ENCODE measurements at regions not wholly inside any gene's neighbourhood (a gene's known extent, or its start where the extent isn't known, plus 50 kb on each side); places are given as distances from the start of the nearest gene placed in this dataset.

DNA sequence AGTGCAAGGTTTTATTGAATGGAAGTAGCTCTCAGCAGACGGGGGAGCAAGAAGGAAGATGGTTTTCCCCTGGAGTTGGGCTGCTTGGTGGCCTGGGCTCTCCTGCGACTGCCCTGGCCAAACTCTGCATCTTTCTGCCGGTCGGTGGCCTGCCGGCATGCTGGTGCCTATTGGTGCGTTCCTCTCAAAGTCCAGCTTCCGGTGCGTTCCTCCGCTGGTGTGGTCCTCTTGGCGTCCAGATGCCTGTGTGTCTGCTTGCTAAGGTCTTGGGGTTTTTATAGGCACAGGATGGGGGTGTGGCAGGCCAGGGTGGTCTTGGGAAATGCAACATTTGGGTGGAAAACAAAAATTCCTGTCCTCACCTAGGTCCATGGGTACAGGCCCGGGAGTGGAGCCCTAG lies 567.4 kb upstream of the CNTN5 start:
- H3K27me3 ChIP-seq (ENCODE audit: control insufficient read depth in 2 of 2, insufficient read depth in 2 of 2, low read length in 2 of 2), result no peaks in the 10 kb centered on the region
- POLR2A ChIA-PET, result no interaction called here
- no peak overlapping the region for H3K4me3 ChIP-seq
- intact Hi-C loops (cut with micrococcal nuclease) (no loop called here), in situ Hi-C loops (cut with MboI) (no loop called here)
- no peak overlapping the region for H3K9ac ChIP-seq (ENCODE audit: insufficient read depth in 1 of 2, low read depth in 2 of 2, low read length in 2 of 2)
- no peaks in the 10 kb centered on the region for H3K36me3 ChIP-seq (ENCODE audit: control insufficient read depth, insufficient read depth, low read length)
- BruUV-seq (replicated peaks), result no TSS peak
- TF ChIP-seq NEUROD1 (IDR thresholded peaks at IDR 0.05; ENCODE audit: borderline replicate concordance, low read depth, low read length, partially characterized antibody) (no peak), KAT8 (IDR thresholded peaks at IDR 0.05; ENCODE audit: low read depth) (no peak)
- H3K9me3 ChIP-seq (replicated peaks; ENCODE audit: control insufficient read depth, insufficient read depth, low read depth, low read length), result no peaks in the 10 kb centered on the region
- FAIRE-seq, result no peak
- H3K79me2 ChIP-seq (ENCODE audit: control insufficient read depth, insufficient read depth, low read length), result no peaks in the 10 kb centered on the region
- CTCF ChIA-PET (ENCODE audit: low intra/inter-chr PET ratio), result no interaction called here
- H3K9me1 ChIP-seq (ENCODE audit: control insufficient read depth, insufficient read depth, low read length), result no peaks in the 10 kb centered on the region
- H3K4me1 ChIP-seq (replicated peaks in 1 of 2; ENCODE audit: control insufficient read depth in 2 of 2, insufficient read depth in 2 of 2, low read length in 2 of 2), result no peaks in the 10 kb centered on the region; a peak in 1 of 5 replicates
- H2AFZ ChIP-seq (ENCODE audit: low read depth, low read length), result peak overlapping the region; percentile 12; the same call in 1 of the 2 replicates
- H4K20me1 ChIP-seq (replicated peaks; ENCODE audit: control insufficient read depth, insufficient read depth, low read length), result no peaks in the 10 kb centered on the region
- ATAC-seq, result no peak
- DNase-seq (ENCODE audit: extremely low read depth in 1 of 4, low spot score in 3 of 4), result no peak
- no peak overlapping the region for H3K27ac ChIP-seq (ENCODE audit: extremely low read depth, low read depth, low read length)
- WGBS (ENCODE audit: insufficient coverage, low coverage, missing lambda C conversion rate), result 35% methylated on average over 11 of the region's 11 CpGs
- H3K4me2 ChIP-seq (ENCODE audit: insufficient read depth, low read length), result no peak overlapping the region

DNA sequence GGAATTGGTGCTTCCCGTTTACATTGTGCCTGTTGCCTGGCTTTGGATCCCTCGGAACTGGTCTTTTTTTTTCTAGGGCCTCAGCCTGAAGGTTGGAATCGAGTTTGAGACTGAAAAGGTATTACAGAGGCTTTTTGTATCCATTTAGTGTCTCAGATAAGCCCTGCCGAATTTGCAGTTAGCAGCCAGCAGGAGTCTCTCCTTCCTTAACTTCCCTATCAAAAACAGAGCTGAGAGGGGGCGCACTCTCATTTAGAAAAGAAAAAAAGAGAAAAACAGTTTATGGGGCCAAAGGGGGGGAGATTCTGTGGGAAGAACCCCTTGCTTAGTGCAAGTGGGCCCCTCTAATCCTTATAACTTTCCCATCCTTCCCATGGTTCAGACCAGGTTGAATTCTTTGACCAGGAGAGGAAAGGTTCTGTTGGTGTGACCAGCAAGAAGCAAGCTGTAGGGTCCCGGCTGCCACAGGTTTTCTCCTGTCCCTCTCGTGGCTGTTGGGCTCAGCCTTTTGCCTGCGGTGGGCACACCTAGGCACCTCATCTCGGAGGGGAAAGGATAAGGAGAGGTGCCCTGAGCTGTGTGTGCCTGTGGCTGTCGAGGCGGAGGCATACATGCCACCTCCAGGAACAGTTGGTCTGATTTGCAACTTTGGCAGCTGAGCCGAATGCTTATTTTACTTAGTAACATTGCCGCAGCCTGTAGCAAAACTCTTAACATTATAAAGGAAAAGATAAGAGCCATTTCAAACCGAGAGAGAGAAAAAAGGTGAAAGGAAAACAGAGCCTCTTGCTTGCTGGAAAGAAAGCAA lies 565.0 kb upstream of the CNTN5 start:
- ChIA-PET CTCF (ENCODE audit: low intra/inter-chr PET ratio) (interaction anchor here (0.7 kb wide), 1 partner anchor 995 kb away, joined by 3 read pairs; no protein-coding TSS in a partner anchor), POLR2A (no interaction called here)
- intact Hi-C loops (cut with micrococcal nuclease), result loop anchor here (5.0 kb wide), 1 partner anchor 562 kb away; no protein-coding TSS in a partner anchor
- Histone ChIP-seq H3K9me1 (ENCODE audit: control insufficient read depth, insufficient read depth, low read length) (no peaks in the 10 kb centered on the region), H2AFZ (ENCODE audit: low read depth, low read length) (peak overlapping the region; percentile 76), H3K4me2 (ENCODE audit: insufficient read depth, low read length) (no peak overlapping the region), H3K9me3 (replicated peaks; ENCODE audit: control insufficient read depth, insufficient read depth, low read depth, low read length) (no peaks in the 10 kb centered on the region), H3K4me1 (replicated peaks in 1 of 2; ENCODE audit: control insufficient read depth in 2 of 2, insufficient read depth in 2 of 2, low read length in 2 of 2) (no peaks in the 10 kb centered on the region), H3K27me3 (ENCODE audit: control insufficient read depth in 2 of 2, insufficient read depth in 2 of 2, low read length in 2 of 2) (no peaks in the 10 kb centered on the region), H3K36me3 (ENCODE audit: control insufficient read depth, insufficient read depth, low read length) (no peaks in the 10 kb centered on the region), H3K27ac (ENCODE audit: extremely low read depth, low read depth, low read length) (no peak overlapping the region), H3K9ac (ENCODE audit: insufficient read depth in 1 of 2, low read depth in 2 of 2, low read length in 2 of 2) (no peak overlapping the region; a peak in 1 of 4 replicates), H3K79me2 (ENCODE audit: control insufficient read depth, insufficient read depth, low read length) (no peaks in the 10 kb centered on the region), H3K4me3 (no peak overlapping the region), H4K20me1 (replicated peaks; ENCODE audit: control insufficient read depth, insufficient read depth, low read length) (no peaks in the 10 kb centered on the region)
- WGBS (ENCODE audit: insufficient coverage, low coverage, missing lambda C conversion rate), result 15% methylated on average over 14 of the region's 14 CpGs
- DNase-seq (ENCODE audit: extremely low read depth in 1 of 4, low spot score in 3 of 4) (peak; percentile 8 to 26 (median 16)), FAIRE-seq (no peak), ATAC-seq (peak; percentile 79)
- BruUV-seq (replicated peaks), result no TSS peak
- in situ Hi-C loops (cut with MboI), result no loop called here
- TF ChIP-seq RAD21 (CRISPR knock-in tag; conservative IDR thresholded peaks at IDR 0.05 in 1 of 2, IDR thresholded peaks at IDR 0.05 in 1 of 2), result peak; percentile 17 to 69; a peak in 2 of 4 replicates
- no peak for TF ChIP-seq POLR2AphosphoS5 (IDR thresholded peaks at IDR 0.05; ENCODE audit: control insufficient read depth, insufficient read depth, low read depth, low read length)
- no peak for TF ChIP-seq ZNF76 (CRISPR knock-in tag; IDR thresholded peaks at IDR 0.05; ENCODE audit: borderline replicate concordance)
- TF ChIP-seq, protein P1, sequence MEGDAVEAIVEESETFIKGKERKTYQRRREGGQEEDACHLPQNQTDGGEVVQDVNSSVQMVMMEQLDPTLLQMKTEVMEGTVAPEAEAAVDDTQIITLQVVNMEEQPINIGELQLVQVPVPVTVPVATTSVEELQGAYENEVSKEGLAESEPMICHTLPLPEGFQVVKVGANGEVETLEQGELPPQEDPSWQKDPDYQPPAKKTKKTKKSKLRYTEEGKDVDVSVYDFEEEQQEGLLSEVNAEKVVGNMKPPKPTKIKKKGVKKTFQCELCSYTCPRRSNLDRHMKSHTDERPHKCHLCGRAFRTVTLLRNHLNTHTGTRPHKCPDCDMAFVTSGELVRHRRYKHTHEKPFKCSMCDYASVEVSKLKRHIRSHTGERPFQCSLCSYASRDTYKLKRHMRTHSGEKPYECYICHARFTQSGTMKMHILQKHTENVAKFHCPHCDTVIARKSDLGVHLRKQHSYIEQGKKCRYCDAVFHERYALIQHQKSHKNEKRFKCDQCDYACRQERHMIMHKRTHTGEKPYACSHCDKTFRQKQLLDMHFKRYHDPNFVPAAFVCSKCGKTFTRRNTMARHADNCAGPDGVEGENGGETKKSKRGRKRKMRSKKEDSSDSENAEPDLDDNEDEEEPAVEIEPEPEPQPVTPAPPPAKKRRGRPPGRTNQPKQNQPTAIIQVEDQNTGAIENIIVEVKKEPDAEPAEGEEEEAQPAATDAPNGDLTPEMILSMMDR (IDR thresholded peaks at IDR 0.05 in 2 of 3, conservative IDR thresholded peaks at IDR 0.05 in 1 of 3; ENCODE audit: insufficient read depth in 2 of 3, low read depth in 1 of 3, low read length in 3 of 3), result peak; percentile 48 to 97 (median 67); a peak in 4 of 6 replicates
- TF ChIP-seq NFRKB (IDR thresholded peaks at IDR 0.05; ENCODE audit: low read depth), result no peak
- TF ChIP-seq, protein P2, sequence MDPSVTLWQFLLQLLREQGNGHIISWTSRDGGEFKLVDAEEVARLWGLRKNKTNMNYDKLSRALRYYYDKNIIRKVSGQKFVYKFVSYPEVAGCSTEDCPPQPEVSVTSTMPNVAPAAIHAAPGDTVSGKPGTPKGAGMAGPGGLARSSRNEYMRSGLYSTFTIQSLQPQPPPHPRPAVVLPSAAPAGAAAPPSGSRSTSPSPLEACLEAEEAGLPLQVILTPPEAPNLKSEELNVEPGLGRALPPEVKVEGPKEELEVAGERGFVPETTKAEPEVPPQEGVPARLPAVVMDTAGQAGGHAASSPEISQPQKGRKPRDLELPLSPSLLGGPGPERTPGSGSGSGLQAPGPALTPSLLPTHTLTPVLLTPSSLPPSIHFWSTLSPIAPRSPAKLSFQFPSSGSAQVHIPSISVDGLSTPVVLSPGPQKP (CRISPR knock-in tag; IDR thresholded peaks at IDR 0.05), result no peak

Measured in K562 (cell line).